Heart right ventricle (tissue), 16 donors: ENCODE measurements at regions not wholly inside any gene's neighbourhood (a gene's known extent, or its start where the extent isn't known, plus 50 kb on each side); places are given as distances from the start of the nearest gene placed in this dataset.

Experiments
- ATAC-seq, 8 donors: fragments of 200-7000 bp; cut with Tn5 transposase; one replicate each; pipeline ENCODE4 v1.9.1; 2020; ENCODE audit warnings: mild to moderate bottlenecking in 8 of 8, moderate library complexity in 8 of 8, moderate number of reproducible peaks in 1 of 8
- DNase-seq, 2 donors: peaks; one replicate each; pipeline ENCODE4 v3.0.0-alpha.2; 2020
- H3K27ac ChIP-seq, 10 donors: fragments of 200-600 bp; sonication (generic) in 2 of 10; one replicate each; pipeline versions ENCODE4 v1.5.0 to v1.8.0; 2020 to 2022; ENCODE audit warnings: mild to moderate bottlenecking in 3 of 10
- H3K27me3 ChIP-seq, 7 donors: fragments of 200-600 bp; one replicate each; pipeline ENCODE4 v1.8.0; 2021 to 2022; ENCODE audit warnings: mild to moderate bottlenecking in 2 of 7
- H3K36me3 ChIP-seq, 9 donors: fragments of 200-600 bp; sonication (generic) in 1 of 9; one replicate each; pipeline versions ENCODE4 v1.5.0 to v1.8.0; 2020 to 2022; ENCODE audit warnings: mild to moderate bottlenecking in 2 of 9
- H3K4me1 ChIP-seq, 9 donors: fragments of 200-600 bp; sonication (generic) in 1 of 9; one replicate each; pipeline versions ENCODE4 v1.5.0 to v1.8.0; 2020 to 2022; ENCODE audit warnings: mild to moderate bottlenecking in 4 of 9
- H3K4me3 ChIP-seq, 10 donors: fragments of 200-600 bp; sonication (generic) in 2 of 10; one replicate each; pipeline versions ENCODE4 v1.5.0 to v1.8.0; 2020 to 2022; ENCODE audit warnings: mild to moderate bottlenecking in 7 of 10, moderate library complexity in 2 of 10
- H3K9me3 ChIP-seq, 11 donors: fragments of 200-600 bp in 10 of 11; sonication (generic) in 2 of 11; one replicate each; pipeline versions ENCODE4 v1.5.0 to v1.8.0; 2013 to 2022; ENCODE audit warnings: mild to moderate bottlenecking in 2 of 11, control low read depth in 1 of 11, moderate library complexity in 1 of 11
- WGBS, 2 donors: extraction: QIAGEN DNeasy Blood & Tissue Kit; methylation state at CpG; one replicate each; pipeline ENCODE4 v1.1.7; 2013; ENCODE audit warnings: inconsistent platforms in 1 of 2; 5-methylcytosine and 5-hydroxymethylcytosine counted together
- intact Hi-C, 10 donors: fragments of 100-400 bp; cut with DNase I; formaldehyde crosslinking; loops; one replicate each; pipeline versions ENCODE4 v1.11.1 to v1.14.2; 2022
- TF ChIP-seq, protein P1 (sequence below), 9 donors: fragments of 200-600 bp; sonication (generic) in 2 of 9; IDR thresholded peaks; one replicate each; pipeline versions ENCODE4 v1.5.0 to v1.8.0; 2021 to 2022; ENCODE audit warnings: antibody characterized with exemption in 9 of 9, mild to moderate bottlenecking in 5 of 9, moderate library complexity in 1 of 9
- donor health status: Arrhythmogenic right ventricular cardiomyopathy.
- donor health status: ischemic (EF 13 %, LVEDD 7.1; RV severe dilation, severe dysfunction).
- donor health status: healthy with polysubstance abuse.
- donor health status: DM: no; HTN: yes; CAD: no.
- donor health status: DM: no; HTN: no; CAD: no.
- donor health status: ischemic (EF 25% LVEDD 6.9; RV normal size, moderate dysfunction).
- donor health status: ischemic (EF 25% LVEDD 5.7; RV mildly dilated, moderate dysfunction).
- donor health status: healthy.
- donor health status: DM: yes; HTN: yes; CAD: no.
- donor health status: Ischemic cardiomyopathy.
- donor health status: ischemic (EF 35%, LVEDD 5.7; RV mildly dilated, moderate dysfunction).
- donor health status: nonischemic (EF 11% LVEDD 7.7; RV severe dilation, severe dysfunction).
- donor health status: DM: yes; HTN: yes; CAD: no.
- donor health status: PGD.
- donor health status: ischemic (EF 29% LVEDD 5.4; RV normal size, mild dysfunction).
- donor health status: nonischemic (EF 23%, LVEDD 6.1; RV moderate dilation, normal function).

DNA sequence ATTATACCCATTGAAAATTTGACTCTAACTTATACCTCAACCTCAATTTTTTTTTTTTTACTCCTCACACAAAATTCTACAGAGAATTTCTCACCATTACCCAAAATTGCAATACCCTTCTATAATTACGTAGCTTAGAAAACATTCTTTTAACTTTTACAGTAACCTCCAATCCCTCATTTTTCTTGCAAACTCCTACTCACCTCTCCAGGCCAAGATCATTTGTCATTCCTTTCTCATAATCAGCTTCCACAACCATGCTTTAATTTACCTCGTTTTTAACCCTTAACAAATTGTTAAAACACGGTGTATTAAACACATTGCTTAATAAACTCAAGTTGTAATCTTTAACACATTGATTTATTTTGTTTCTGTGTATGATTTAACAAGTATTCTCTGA is 289.7 kb upstream of the TRAM1L1 start:
- TF ChIP-seq, protein P1, sequence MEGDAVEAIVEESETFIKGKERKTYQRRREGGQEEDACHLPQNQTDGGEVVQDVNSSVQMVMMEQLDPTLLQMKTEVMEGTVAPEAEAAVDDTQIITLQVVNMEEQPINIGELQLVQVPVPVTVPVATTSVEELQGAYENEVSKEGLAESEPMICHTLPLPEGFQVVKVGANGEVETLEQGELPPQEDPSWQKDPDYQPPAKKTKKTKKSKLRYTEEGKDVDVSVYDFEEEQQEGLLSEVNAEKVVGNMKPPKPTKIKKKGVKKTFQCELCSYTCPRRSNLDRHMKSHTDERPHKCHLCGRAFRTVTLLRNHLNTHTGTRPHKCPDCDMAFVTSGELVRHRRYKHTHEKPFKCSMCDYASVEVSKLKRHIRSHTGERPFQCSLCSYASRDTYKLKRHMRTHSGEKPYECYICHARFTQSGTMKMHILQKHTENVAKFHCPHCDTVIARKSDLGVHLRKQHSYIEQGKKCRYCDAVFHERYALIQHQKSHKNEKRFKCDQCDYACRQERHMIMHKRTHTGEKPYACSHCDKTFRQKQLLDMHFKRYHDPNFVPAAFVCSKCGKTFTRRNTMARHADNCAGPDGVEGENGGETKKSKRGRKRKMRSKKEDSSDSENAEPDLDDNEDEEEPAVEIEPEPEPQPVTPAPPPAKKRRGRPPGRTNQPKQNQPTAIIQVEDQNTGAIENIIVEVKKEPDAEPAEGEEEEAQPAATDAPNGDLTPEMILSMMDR (IDR thresholded peaks at IDR 0.05), result no peak
- Histone ChIP-seq H3K4me3 (no peak overlapping the region), H3K9me3 (no peaks in the 10 kb centered on the region), H3K36me3 (no peaks in the 10 kb centered on the region), H3K27ac (no peak overlapping the region), H3K4me1 (no peaks in the 10 kb centered on the region), H3K27me3 (no peaks in the 10 kb centered on the region)
- WGBS, 2 donors, result 55 to 56% methylated on average over 3 of the region's 3 CpGs
- DNase-seq, result no peak
- ATAC-seq, result no peak
- intact Hi-C loops, result no loop called here

DNA sequence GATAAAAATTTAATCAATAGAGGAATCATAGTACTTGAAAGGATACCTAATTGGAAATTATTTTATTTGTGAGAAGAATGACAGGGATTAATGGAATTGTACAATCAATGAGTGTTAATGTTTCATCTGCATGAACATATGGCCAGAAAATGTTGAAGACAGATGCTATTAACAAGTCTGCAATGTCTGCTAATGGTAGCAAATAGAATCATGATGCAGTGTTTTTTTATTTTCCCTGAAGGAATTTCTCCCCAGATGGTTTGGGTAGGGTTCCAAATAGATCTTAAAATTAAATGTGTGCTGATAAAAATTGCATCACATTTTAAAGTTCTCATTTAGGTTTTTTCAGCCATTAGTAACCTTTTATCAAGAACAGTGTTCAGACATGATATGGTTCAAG is 291.3 kb upstream of the TRAM1L1 start:
- TF ChIP-seq, protein P1 (IDR thresholded peaks at IDR 0.05), result no peak
- no peak overlapping the region for H3K27ac ChIP-seq
- H3K4me1 ChIP-seq, result no peaks in the 10 kb centered on the region
- no peak for ATAC-seq
- H3K36me3 ChIP-seq, result no peaks in the 10 kb centered on the region
- H3K4me3 ChIP-seq, result no peak overlapping the region
- no peaks in the 10 kb centered on the region for H3K27me3 ChIP-seq
- DNase-seq, result no peak
- no peaks in the 10 kb centered on the region for H3K9me3 ChIP-seq
- intact Hi-C loops, result no loop called here

DNA sequence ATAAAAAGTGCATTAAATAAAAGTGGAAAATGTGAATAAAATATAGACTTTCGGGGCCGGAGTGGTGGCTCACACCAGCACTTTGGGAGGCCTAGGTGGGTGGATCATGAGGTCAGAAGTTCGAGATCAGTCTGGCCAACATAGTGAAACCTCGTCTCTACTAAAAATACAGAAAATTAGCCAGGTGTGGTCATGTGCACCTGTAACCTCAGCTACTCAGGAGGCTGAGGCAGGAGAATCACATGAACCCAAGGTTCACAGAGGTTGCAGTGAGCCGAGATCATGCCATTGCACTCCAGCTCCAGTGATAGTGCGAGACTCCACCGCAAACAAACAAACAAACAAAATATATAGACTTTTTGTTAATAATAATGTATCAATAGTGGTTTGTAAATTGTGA is 293.6 kb upstream of the TRAM1L1 start:
- Histone ChIP-seq H3K27ac (no peak overlapping the region), H3K27me3 (no peaks in the 10 kb centered on the region), H3K36me3 (no peaks in the 10 kb centered on the region), H3K4me1 (no peaks in the 10 kb centered on the region), H3K9me3 (no peaks in the 10 kb centered on the region), H3K4me3 (no peak overlapping the region)
- intact Hi-C loops, result no loop called here
- DNase-seq, result no peak
- no peak for ATAC-seq
- TF ChIP-seq, protein P1 (IDR thresholded peaks at IDR 0.05), result no peak
- 87 to 91% methylated on average over 7 of the region's 7 CpGs for WGBS, 2 donors

DNA sequence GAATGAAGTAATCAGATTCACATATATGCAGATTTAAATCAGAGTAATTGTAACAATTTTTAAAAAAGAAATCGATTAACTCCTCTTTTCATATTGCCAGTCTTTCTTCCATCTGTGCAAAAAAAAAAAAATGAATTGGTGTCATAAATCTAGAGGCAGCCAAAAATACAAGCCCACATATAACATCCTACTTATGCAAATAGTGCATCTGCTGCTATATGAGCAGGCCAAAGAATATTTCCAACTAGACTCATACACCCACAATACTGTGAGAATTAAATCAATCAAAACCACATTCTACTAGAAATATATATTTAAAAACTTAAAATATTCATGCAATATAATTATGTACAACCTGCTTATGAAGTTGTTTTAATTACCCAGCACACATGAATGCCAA is 298.1 kb upstream of the TRAM1L1 start:
- H3K4me3 ChIP-seq, result no peak overlapping the region
- 76 to 89% methylated on average over 1 of the region's 1 CpG for WGBS, 2 donors
- no peaks in the 10 kb centered on the region for H3K27me3 ChIP-seq
- no peaks in the 10 kb centered on the region for H3K4me1 ChIP-seq
- DNase-seq (no peak), ATAC-seq (no peak)
- TF ChIP-seq, protein P1 (IDR thresholded peaks at IDR 0.05), result no peak
- no peak overlapping the region for H3K27ac ChIP-seq
- no peaks in the 10 kb centered on the region for H3K36me3 ChIP-seq
- intact Hi-C loops, result no loop called here
- no peaks in the 10 kb centered on the region for H3K9me3 ChIP-seq

DNA sequence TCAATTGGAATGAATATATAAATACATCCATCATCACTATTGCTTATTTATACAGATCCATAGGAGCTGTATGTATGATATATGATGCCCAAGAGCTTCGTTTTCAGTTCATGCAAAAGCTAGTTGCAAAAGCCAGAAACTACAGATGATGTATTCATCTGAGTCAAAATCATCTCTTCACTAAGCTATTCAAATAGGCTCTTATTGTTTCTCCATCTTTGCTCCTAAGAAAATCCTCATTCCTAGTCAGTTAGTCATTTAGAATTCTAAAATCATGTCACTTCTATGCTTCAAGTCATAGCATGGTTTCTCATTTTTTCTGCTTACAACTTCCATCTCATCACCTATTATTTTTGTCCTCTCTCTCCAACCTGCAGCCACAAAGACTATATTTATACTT is 300.1 kb upstream of the TRAM1L1 start:
- no peaks in the 10 kb centered on the region for H3K4me1 ChIP-seq
- DNase-seq (no peak), ATAC-seq (no peak)
- WGBS, 2 donors, result 63 to 64% methylated on average over 1 of the region's 1 CpG
- no peak overlapping the region for H3K27ac ChIP-seq
- H3K36me3 ChIP-seq, result no peaks in the 10 kb centered on the region
- TF ChIP-seq, protein P1 (IDR thresholded peaks at IDR 0.05), result no peak
- intact Hi-C loops, result no loop called here
- no peaks in the 10 kb centered on the region for H3K9me3 ChIP-seq
- H3K27me3 ChIP-seq, result no peaks in the 10 kb centered on the region
- H3K4me3 ChIP-seq, result no peak overlapping the region
